ENCODE measurements at regions not wholly inside any gene's neighbourhood (a gene's known extent, or its start where the extent isn't known, plus 50 kb on each side); places are given as distances from the start of the nearest gene placed in this dataset.
A peak's percentile ranks its signal among the peaks of the same experiment; 100 is the strongest.
"Not testable (repeated sequence)": the region's sequence is repeated elsewhere in the genome, so short reads cannot be mapped to it uniquely, and the experiment has no call there.

DNA sequence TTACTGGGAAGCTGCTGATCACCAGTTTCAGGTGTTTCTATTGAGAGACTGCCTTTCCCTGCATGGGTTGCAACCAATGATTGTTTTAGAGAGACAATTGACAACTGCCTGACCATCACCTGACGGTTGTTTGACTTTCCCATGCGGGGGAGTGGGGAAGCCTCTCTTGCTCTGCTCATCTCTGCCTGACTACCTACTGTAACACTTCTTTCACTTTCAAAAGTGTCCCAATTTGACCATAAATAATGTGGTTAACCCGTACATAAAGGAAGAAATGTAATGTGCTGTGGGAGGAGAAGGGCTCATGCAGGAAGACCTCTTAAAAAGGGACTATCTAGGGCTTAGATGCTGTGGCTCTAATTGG is 122.1 kb upstream of the PHACTR1 start:
- DNase-seq = no peak

DNA sequence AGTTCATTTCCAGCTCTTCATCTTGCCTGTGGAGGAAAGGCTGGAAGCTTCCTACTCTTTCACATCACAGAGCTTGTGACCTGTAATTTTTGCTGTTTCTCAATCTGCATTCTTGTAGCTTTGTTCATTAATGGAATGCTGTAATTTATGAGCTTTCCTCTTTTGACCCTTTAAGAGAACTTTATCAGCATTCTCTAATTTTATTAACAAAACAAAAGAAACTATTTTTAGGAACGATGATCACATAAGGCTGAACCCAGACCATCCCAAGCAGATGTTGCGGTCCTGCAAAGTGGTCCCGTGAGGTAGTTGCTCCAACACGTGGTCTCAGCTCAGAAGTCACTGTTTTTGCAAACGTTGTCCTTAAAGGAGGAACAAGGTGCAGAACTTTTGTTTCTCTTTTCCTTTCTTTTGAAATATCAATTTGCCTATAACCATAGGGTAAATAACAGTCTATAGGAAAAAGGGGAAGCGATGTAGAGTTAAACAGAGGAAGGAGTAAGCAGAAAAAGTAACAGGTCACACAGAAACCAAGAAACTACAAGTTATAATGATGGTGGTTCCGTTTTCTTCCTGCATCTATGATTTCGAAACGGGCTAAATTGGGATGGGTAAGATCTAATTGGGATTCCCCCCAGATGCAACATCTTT is 121.3 kb upstream of the PHACTR1 start:
- no peak for DNase-seq

DNA sequence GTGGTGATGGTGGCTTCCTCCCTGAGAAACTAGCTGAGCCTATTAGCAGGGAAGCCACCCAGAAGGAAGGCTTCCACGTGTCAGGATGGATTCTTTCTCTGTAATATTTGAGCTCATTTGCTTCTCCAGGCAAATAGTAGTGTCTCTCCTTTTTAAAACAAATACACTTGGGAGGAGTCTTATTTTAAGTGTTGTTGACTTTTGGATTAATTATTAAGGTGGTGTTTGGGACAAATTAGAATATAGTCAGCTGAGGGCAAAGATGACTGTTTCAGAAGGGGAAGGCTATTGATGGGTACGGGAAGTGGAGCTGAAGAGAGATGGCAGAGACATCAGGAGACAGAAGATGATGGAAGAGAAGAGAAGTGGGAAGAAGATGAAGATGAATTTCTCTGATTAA is 119.8 kb upstream of the PHACTR1 start:
- no peak for DNase-seq

DNA sequence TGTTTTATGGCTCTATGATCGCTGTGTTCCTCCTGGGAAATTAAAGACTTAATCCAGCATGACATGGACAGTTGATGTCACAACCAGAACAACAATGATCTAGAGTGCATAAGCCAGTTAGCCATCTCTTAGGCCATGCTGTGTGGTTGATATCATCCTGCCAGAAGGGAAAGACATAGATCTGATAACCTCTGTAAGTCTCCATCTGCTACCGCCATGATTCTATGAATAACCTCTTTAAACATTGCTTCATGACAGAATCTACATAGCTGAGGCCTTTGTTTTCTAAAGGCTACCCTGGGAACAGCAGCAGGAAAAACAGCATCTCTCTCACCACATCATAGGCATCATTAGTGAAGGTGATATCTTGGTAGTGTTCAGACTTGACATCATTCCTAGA is 117.6 kb upstream of the PHACTR1 start:
- DNase-seq = no peak

DNA sequence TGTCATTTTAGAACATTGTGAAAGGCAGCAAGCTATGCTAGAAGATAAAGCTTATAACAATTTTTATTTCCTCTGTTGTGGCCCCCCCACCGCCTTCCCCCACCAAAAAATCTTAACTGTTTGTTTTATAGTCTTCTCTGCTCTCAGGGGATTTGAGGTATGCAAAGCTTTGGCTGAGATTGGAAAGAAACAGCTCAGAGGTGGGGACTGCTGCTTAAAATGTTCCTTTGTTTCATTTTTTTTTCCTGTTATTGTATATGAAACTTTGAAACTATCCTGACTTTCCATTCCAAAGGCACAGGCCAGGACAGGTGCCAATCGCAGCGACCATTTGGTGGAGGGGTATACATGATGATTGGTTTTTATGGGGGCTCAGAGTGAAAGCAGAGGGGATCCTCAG is 114.7 kb upstream of the PHACTR1 start:
- DNase-seq = no peak

DNA sequence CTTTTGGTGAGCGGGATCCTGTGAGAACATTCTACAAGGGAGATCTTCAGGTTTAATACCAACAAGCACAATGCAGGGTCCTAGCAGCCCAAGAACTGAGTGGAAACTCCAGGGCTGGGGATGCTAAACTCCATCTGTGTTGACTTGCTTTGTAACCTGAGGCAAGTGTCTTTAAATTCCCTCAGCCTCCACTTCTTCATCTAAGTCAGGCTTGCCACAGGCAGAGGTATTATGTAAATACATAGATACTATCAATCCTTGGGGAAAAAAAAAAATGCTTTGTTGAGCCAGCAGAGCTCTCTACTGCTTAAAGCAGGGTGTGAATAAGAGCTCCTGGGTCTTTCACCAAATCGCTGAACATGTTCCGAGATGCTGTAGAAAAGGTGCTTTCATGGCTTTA is 114.2 kb upstream of the PHACTR1 start:
- no peak for DNase-seq

DNA sequence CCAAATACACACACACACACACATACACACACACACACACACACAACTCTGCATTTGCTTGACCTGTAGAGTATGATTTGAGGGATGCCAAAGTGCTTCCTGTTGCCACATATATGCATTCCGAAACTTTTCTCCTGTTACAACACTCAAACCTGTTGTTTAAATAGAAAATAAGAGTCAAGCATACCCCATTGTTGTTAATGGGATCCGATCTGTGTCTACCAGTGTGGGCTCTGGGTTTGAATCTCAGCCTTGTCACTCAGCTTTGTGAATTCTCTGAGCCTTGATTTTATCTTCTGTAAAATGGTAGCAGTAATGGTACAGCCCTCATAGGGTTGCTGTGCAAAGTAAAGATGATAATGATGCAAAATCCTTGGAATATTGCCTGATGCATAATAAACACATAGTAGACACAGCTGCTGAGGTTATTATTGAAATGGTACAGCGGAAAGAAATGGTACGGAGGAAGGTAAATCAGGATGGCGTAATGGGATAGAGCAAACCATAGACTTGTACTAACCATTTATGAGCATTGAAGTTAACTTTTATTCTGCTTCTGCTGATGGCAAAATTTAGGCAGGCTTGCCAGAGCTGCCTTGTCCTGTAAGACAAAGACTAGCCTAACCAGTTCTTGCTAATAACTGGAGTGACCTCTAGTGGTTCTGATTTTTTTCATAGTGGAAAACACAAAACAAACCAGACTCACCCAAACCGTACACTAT is 113.5 kb upstream of the PHACTR1 start:
- peak; percentile 74 for DNase-seq

DNA sequence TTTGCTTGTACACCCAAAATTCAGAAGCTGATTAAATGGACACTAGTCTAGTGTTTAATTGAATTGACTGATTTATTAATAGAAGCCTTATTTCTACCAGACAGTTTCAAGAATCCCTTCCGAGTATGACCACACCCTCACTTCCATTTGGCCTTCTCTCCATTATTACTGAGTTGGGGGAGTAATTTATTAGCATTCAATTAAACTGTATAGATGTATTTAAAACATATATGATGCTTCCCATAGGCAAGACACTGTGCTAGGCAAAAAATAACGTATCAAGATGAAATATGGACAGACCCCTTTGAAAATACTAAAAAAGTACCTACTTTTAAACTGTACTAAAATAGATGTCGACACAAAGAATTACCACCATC is 112.9 kb upstream of the PHACTR1 start:
- DNase-seq = no peak

DNA sequence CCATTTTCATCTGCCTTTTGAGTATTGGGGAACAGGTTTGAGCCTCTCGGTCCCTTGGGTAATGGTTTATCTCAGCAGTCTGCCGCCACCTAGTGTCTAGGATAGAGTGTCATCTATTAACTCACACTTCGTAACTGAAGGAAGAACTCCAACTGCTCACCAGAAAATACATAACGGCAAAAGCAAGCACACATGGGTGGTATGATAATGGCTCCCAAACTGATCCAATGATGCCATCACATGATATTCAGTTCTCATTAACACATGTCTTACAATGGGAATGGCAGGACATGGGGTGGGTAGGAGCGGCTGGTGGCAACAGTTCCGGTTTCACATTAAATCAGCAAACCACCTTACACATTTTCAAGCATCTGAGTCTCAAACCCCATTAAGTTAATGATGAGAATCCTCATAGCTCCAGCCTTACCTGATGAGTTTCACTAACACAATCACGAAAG is 110.7 kb upstream of the PHACTR1 start:
- peak; percentile 86 for DNase-seq

DNA sequence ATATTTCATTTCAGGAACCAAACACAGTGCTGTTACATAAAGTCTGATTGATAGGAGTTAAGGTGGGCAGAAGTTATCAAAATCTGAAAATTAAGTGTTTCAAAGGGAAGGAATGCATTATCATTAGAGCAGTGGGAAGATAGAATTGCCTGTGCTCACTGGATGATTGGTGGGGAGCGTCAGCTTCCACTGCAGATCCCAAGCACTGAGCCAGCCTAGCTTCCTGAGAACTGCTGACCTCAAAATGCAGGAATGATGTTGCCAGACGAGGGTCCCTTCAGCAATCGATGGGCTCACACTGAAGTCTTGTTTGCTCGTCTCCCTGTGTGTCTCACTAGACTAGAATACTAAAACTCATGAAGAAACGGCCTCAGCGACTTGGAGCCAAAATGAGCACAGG is 110.0 kb upstream of the PHACTR1 start:
- DNase-seq = no peak

DNA sequence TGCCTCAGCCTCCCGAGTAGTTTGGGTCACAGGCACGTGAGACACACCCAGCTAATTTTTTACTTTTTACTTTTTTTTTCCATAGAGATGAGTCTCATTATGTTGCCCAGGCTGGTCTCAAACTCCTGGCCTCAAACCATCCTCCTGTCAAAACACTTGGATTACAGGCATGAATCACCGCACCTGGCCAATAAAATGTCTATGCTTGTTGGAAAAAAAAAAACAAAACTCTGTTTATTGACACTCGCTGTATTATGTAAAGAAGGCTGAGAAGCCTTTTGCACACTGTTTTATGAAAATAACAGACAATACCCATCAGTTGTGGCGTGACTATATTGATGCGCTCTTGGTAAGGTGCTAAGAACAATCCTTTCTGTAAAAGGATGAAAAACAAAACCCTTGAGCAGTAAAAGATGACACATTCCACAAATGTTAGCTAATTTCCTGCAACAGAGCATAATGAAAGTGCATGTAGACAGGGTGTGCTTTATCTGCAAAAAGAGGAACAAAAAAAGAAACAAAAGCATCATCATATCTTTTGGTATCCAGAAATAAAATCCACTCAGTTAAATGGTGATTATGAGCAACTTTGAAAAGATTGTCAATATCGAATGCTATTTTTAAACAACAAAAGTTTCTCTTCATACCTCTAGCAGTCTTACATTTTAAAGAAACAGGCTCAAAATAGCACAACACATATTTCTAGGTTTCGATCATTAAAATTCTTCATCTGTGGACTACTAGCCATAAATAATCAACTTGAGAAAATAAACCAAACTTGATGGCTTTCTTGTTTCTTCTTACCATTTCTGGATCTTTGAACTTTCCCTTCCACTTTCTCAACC is 108.3 kb upstream of the PHACTR1 start:
- DNase-seq = peak; percentile 54

DNA sequence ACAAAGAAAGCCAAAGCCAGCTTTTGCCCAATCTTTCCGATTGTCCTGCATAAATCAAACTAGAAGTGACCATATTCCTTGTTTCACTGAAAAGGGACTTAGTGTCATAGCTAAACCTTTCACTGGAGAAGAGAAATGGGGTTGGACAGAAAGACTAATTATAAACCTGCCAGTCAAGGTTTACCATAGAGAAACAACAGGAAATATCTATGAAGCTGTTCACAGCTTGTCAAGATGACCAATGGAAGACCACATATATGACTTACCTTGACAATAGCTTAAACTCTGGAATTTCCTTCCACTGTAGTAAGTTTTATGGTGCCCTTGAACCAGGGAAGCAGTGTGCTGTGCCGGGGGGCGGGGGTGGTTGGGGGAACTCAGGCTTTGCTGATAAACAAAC is 107.7 kb upstream of the PHACTR1 start:
- DNase-seq = no peak

DNA sequence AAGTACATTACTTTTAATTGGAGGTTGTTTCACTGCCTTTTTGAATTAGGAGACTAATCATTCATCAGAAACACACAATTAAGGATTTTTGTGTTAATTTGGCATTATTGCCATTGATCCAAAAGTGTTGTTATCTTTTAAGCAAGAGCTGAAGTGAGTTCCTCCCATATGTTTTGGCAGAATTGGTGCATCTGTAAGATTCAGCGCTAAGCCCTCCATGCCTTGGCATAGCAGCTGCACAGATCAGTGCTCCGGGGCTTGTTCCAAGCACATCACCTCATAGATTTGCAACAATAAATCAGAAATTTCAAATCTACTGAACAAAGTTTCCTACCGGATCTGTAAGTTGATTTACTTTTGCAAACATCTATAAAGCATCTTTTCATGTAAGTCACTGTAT is 106.8 kb upstream of the PHACTR1 start:
- no peak for DNase-seq

DNA sequence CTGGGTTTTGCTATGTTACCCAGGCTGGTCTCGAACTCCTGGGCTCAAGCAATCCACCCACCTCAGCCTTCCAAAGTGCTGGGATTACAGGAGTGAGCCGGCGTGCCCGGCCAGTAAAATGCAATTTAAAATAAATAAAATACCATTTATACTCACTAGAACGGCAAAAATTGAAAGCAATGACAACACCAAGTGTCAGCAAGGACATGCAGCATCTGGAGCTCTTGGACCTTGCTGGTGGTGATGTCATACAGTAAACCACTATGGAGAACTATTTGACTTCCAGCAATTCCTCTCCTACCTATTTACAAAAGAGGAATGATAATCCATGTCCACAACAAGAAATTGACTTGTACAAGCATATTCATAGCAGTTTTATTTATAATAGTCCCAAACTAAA is 105.7 kb upstream of the PHACTR1 start:
- DNase-seq = no peak

DNA sequence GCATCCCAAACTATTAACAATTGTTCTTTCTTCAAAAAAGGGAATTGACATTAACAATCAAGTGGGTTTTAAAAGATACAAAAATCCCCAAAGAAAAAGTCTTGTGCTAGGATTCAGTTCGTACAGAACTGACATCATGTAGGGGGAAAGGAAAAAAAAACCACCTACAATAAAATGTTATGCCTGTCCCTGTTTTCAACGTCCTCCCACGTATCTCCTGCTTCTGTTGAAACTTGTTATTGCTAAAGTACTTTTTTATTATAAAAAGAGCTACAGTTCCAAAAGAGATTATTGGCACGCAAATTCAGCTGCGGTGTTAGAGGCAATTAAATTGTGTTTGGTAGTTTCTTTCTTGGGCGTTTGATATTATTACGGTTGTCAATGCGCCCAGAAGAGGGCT is 102.8 kb upstream of the PHACTR1 start:
- no peak for DNase-seq

DNA sequence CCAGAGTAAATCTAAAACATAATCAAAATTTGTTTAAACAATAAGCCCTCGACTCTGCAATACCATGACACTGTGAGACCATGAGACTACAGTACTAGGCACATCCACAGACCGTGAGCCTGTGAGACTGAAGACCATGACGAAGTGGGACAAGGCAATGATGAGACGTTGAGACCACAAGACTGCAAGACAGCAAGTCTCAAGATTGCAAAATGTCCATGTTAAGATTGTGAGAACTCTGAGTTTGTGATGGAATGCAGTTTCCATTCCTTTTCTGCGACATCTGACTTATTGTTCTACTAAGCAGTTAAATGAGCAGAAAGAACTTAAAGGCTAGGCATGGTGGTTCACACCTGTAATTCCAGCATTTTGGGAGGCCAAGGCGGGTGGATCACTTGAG is 102.1 kb upstream of the PHACTR1 start:
- DNase-seq = no peak

DNA sequence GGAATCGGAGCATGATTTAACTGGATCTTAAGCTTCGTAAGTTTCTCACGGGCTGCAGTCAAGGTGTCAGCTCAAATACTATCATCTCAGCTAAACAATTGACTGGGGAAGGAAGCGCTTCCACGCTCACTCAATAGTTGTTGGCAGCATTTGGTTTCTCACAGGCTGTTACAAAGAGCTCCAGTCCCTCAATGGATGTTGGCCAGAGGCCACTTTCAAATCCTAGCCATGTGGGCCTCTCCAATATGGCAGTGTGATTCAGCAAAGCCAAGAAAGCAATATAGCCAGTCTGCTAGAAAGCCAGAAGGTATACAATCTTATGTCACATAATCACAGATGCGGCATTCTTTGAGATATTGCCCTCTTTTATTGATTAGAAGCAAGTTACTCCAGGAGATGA is 98.3 kb upstream of the PHACTR1 start:
- no peak for DNase-seq

DNA sequence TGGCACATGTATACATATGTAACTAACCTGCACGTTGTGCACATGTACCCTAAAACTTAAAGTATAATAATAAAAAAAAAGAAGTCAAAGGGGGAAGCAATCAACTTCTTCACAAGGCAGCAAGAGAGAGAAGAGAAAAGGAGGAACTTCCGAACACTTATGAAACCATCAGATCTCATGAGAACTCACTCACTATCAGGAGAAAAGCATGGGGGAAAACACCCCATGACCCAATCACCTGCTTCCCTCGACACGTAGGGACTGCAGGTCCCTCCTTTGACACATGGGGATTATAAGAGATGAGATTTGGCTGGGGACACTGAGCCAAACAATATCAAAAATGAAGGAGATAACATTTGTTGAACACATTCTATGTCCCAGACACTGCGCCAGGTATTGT is 94.8 kb upstream of the PHACTR1 start:
- DNase-seq = no peak

DNA sequence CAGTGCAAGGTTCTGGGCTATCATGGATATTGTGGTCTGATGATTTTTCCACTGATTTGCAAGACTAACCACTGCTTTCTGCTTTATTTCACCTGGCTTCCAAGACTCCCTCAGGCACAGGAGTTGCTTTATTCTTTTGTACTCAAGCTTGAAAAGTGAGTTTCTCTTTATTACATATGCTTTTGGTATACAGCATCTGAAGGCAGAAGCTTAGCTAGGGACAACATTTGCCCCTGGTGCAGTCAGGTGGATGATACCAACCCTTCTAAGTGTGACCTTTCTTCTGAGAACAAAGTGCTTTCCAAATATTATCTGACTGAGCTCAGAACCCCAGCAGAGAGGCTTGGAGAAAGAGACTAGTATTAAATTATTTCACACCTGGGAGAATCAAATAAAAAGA is 94.0 kb upstream of the PHACTR1 start:
- DNase-seq = no peak

DNA sequence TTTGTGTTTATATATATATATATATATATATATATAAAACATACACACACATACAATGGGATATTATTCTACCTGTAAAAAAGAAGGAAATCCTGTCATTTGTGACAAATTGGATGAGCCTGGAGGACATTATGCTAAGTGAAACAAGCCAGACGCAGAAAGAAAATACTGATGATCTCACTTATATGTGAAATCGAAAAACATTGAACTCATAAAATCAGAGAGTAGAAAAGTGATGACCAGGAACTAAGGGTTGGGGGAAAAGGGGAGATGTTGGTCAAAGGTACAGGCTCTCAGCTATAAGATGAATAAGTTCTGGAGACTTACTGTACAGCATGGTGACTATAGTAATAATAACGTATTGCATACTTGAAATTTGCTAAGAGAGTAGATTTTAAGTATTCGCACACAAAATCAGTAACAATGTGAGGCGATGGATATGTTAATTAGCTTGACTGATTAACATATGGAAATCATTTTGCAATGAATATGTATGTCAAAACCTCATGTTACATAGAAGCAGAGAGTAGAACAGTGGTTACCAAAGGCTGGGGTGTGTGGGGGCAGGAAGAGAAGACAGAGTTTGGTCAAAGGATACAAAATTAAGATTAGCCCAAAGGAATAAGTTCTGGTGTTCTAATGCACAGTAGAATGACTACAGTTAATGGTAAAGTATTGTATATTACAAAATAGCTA is 92.3 kb upstream of the PHACTR1 start:
- DNase-seq = no peak

DNA sequence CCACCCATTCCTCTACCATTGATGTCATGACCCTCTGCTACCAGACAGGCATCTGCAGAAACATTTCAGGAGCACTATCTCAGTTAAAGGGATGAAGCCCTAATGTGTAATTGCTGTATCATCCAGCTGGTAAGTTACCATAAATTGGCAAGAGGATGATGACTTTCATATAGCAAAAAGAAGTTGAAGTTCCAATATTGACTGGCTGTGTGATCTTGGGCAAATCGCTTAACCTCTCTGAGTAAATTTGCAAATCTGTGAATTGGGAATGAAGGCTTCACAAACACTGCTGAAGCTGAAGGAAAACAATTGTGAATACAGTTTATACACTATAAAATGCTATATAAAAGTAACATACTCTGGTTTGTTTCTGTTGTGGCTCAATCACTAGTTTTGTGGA is 89.5 kb upstream of the PHACTR1 start:
- DNase-seq = no peak

DNA sequence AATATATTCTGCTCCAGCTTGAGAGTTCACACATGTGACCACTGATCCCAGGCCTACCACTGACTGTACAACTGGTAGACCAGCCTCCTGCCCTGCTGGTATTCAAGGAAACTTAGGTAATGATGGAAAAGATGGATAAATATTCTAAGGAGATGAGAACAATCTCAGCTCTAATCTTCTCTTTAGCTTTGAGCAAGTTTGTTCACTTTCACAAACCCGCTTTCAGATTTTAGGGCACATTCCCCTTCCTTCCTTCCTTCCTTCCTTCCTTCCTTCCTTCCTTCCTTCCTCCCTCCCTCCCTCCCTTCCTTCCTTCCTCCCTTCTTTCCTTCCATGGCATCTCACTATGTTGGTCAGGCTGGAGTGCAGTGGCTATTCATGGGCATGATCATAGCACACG is 88.2 kb upstream of the PHACTR1 start:
- no peak for DNase-seq

DNA sequence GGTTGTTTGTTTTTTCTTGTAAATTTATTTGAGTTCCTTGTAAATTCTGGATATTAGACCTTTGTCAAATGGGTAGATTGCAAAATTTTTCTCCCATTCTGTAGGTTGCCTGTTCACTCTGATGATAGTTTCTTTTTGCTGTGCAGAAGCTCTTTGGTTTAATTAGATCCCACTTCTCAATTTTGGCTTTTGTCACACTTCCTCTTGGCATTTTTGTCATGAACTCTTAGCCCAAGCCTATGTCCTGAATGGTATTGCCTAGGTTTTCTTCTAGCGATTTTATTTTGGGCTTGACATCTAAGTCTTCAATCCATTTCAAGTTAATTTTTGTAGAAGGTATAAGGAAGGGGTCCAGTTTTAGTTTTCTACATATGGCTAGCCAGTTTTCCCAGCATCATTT is 82.8 kb upstream of the PHACTR1 start:
- not testable (repeated sequence) for DNase-seq

DNA sequence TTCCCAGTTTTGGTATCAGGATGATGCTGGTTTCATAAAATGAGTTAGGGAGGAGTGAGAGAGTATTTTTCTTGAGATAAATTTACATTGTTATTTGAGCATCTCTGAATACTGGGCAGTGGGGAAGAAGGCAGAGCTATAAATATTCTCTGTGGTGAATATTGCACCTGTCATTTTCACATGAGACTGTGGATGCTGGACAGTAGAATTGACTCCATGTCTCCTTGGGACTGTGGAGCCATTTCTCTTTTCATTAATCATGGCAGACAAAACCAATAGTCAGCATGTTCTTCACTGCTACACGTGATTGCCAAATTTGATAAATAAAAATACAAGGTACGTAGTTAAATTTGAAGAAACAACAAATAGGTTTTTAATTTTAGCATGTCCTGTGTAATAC is 81.2 kb upstream of the PHACTR1 start:
- no peak for DNase-seq

Data from DMS53 (cell line).